Mesenchymal stem cell (in vitro differentiated cells and primary cell): ENCODE measurements at regions not wholly inside any gene's neighbourhood (a gene's known extent, or its start where the extent isn't known, plus 50 kb on each side); places are given as distances from the start of the nearest gene placed in this dataset.

ENCODE experiments used
- DNase-seq: peaks from one replicate; pipeline ENCODE4 v3.0.0-alpha.2; 2013
- H2AFZ ChIP-seq: one replicate; pipeline ENCODE4 v1.6.1; 2013; ENCODE audit warnings: low read depth, mild to moderate bottlenecking, control low read depth, inconsistent platforms, low read length, moderate library complexity
- H2AK5ac ChIP-seq: 2 replicates; pipeline ENCODE4 v1.6.1; 2013; ENCODE audit warnings: low read length, moderate library complexity, mild to moderate bottlenecking, inconsistent platforms; ENCODE audit not compliant: severe bottlenecking
- H2BK120ac ChIP-seq: one replicate; pipeline ENCODE4 v1.6.1; 2013; ENCODE audit warnings: low read depth, mild to moderate bottlenecking, inconsistent platforms, low read length, moderate library complexity
- H2BK12ac ChIP-seq, 2 experiments: one replicate each; pipeline ENCODE4 v1.6.1; 2013; ENCODE audit warnings: inconsistent platforms in 2 of 2, low read length in 2 of 2, mild to moderate bottlenecking in 2 of 2, moderate library complexity in 2 of 2, control low read depth in 1 of 2
- H2BK15ac ChIP-seq: one replicate; pipeline ENCODE4 v1.6.1; 2013; ENCODE audit warnings: mild to moderate bottlenecking, low read depth, inconsistent platforms; ENCODE audit not compliant: poor library complexity, severe bottlenecking
- H2BK5ac ChIP-seq: 2 replicates; pipeline ENCODE4 v1.6.1; 2013; ENCODE audit warnings: low read depth, mild to moderate bottlenecking, low read length, control low read depth, inconsistent platforms; ENCODE audit not compliant: poor library complexity, severe bottlenecking
- H3K14ac ChIP-seq, 2 experiments: one replicate each; pipeline ENCODE4 v1.6.1; 2013; ENCODE audit warnings: inconsistent platforms in 2 of 2, low read length in 2 of 2, control low read depth in 1 of 2, mild to moderate bottlenecking in 1 of 2, moderate library complexity in 1 of 2
- H3K18ac ChIP-seq, 2 experiments: one replicate each; pipeline ENCODE4 v1.6.1; 2013; ENCODE audit warnings: inconsistent platforms in 2 of 2, low read length in 2 of 2, control low read depth in 1 of 2, low read depth in 1 of 2, mild to moderate bottlenecking in 1 of 2
- H3K23ac ChIP-seq, 2 experiments: one replicate each; pipeline ENCODE4 v1.6.1; 2013; ENCODE audit warnings: inconsistent platforms in 2 of 2, low read length in 2 of 2, mild to moderate bottlenecking in 2 of 2, moderate library complexity in 2 of 2, control low read depth in 1 of 2
- H3K27ac ChIP-seq: 2 replicates; pipeline ENCODE4 v1.5.1; 2013; ENCODE audit warnings: mild to moderate bottlenecking, moderate library complexity, low read length, control low read depth, inconsistent platforms; ENCODE audit not compliant: poor library complexity, severe bottlenecking
- H3K27me3 ChIP-seq, 2 experiments: 2 replicates each; pipeline versions ENCODE4 v1.6.1 to v1.7.0; 2013; ENCODE audit warnings: low read length in 2 of 2, mild to moderate bottlenecking in 2 of 2, moderate library complexity in 2 of 2, control low read depth in 1 of 2, inconsistent platforms in 1 of 2; ENCODE audit not compliant: control insufficient read depth in 1 of 2, insufficient read depth in 1 of 2
- H3K36me3 ChIP-seq, 2 experiments: 2 replicates each; pipeline versions ENCODE4 v1.6.1 to v1.7.0; 2013; ENCODE audit warnings: low read length in 2 of 2, control low read depth in 1 of 2, inconsistent platforms in 1 of 2, low read depth in 1 of 2, mild to moderate bottlenecking in 1 of 2; ENCODE audit not compliant: insufficient read depth in 2 of 2, control insufficient read depth in 1 of 2
- H3K4ac ChIP-seq, 2 experiments: one replicate each; pipeline ENCODE4 v1.6.1; 2013; ENCODE audit warnings: inconsistent platforms in 2 of 2, low read length in 2 of 2, mild to moderate bottlenecking in 2 of 2, moderate library complexity in 2 of 2, control low read depth in 1 of 2, low read depth in 1 of 2
- H3K4me1 ChIP-seq: 2 replicates; pipeline ENCODE4 v1.6.1; 2013; ENCODE audit warnings: low read depth, low read length, control low read depth; ENCODE audit not compliant: control insufficient read depth, insufficient read depth
- H3K4me2 ChIP-seq: 2 replicates; pipeline ENCODE4 v1.6.1; 2013; ENCODE audit warnings: low read length, mild to moderate bottlenecking, inconsistent platforms; ENCODE audit not compliant: poor library complexity, severe bottlenecking
- H3K4me3 ChIP-seq, 2 experiments: 2 replicates each; pipeline versions ENCODE4 v1.5.1 to v1.7.0; 2013; ENCODE audit warnings: low read length in 2 of 2, mild to moderate bottlenecking in 2 of 2, control low read depth in 1 of 2, low read depth in 1 of 2; ENCODE audit not compliant: insufficient read depth in 1 of 2
- H3K79me1 ChIP-seq: replicated peaks from 2 replicates; pipeline ENCODE4 v1.6.1; 2013; ENCODE audit warnings: mild to moderate bottlenecking, control low read depth, low read length, inconsistent platforms; ENCODE audit not compliant: poor library complexity, severe bottlenecking
- H3K9ac ChIP-seq: 2 replicates; pipeline ENCODE4 v1.7.0; 2013; ENCODE audit warnings: mild to moderate bottlenecking, low read length, moderate library complexity
- H3K9me3 ChIP-seq: 2 replicates; pipeline ENCODE4 v1.7.0; 2013; ENCODE audit warnings: mild to moderate bottlenecking, low read length; ENCODE audit not compliant: control insufficient read depth
- H4K8ac ChIP-seq: one replicate; pipeline ENCODE4 v1.6.1; 2013; ENCODE audit warnings: inconsistent platforms, mild to moderate bottlenecking, low read length, moderate library complexity
- H4K91ac ChIP-seq: one replicate; pipeline ENCODE4 v1.6.1; 2013; ENCODE audit warnings: mild to moderate bottlenecking, low read length, inconsistent platforms
- WGBS: methylation state at CpG from one replicate; pipeline ENCODE4 v1.1.7; 2013; ENCODE audit warnings: mixed read lengths; 5-methylcytosine and 5-hydroxymethylcytosine counted together

- Histone ChIP-seq H4K91ac (no peak overlapping the region), H3K18ac (no peak overlapping the region), H2BK120ac (no peak overlapping the region), H2BK12ac (no peak overlapping the region), H3K4me1 (peaks cover 2% of the 10 kb centered on the region), H3K36me3 (no peaks in the 10 kb centered on the region), H3K27ac (no peak overlapping the region), H2AK5ac (no peak overlapping the region), H3K9ac (no peak overlapping the region), H3K23ac (no peak overlapping the region), H3K9me3 (peaks cover 27% of the 10 kb centered on the region), H3K14ac (no peak overlapping the region), H3K4me3 (no peak overlapping the region), H2BK15ac (no peak overlapping the region), H2AFZ (no peak overlapping the region), H3K4me2 (no peak overlapping the region), H3K79me1 (no peaks in the 10 kb centered on the region), H2BK5ac (no peak overlapping the region), H3K4ac (no peak overlapping the region), H3K27me3 (no peaks in the 10 kb centered on the region), H4K8ac (no peak overlapping the region)
- DNase-seq: no peak
- 78% methylated on average over 15 of the region's 15 CpGs for WGBS
Measured at GRCh38 chr6:2514965-2515543, 235.7 kb downstream of the MYLK4 start.

DNA sequence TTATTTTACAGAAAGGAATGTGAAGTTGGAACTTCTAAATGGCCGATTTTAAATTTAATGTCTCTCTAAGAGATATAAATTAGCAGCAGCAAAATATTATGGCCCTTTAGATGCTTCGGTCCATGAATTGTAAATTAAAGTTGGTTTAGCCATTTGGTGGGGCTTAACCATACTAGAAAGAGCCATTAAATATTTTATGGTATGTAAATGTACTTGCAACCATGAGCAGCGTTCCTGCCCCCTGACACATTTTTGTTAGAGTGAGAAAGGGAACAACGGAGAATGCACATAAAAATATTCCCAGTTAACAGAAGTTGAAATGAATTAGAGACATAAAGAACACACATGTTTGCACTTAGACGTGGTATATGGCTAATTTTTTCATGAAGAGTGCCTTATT lies 237.9 kb downstream of the MYLK4 start:
- no peak overlapping the region for H2BK12ac ChIP-seq
- no peaks in the 10 kb centered on the region for H3K36me3 ChIP-seq
- no peak overlapping the region for H3K14ac ChIP-seq
- no peak overlapping the region for H3K4me2 ChIP-seq
- no peak overlapping the region for H3K23ac ChIP-seq
- H4K8ac ChIP-seq: no peak overlapping the region
- no peak overlapping the region for H3K4me3 ChIP-seq
- H2AFZ ChIP-seq: no peak overlapping the region
- no peak overlapping the region for H2AK5ac ChIP-seq
- no peaks in the 10 kb centered on the region for H3K79me1 ChIP-seq
- no peak overlapping the region for H3K4ac ChIP-seq
- no peak overlapping the region for H2BK120ac ChIP-seq
- H3K9ac ChIP-seq: no peak overlapping the region
- H3K27me3 ChIP-seq: peaks cover 0 to 6% of the 10 kb centered on the region in 2 experiments
- H3K18ac ChIP-seq: no peak overlapping the region
- no peak overlapping the region for H2BK5ac ChIP-seq
- peaks cover 10% of the 10 kb centered on the region for H3K9me3 ChIP-seq
- H3K27ac ChIP-seq: no peak overlapping the region
- 82% methylated on average over 2 of the region's 5 CpGs for WGBS
- DNase-seq: no peak
- peaks cover 2% of the 10 kb centered on the region for H3K4me1 ChIP-seq
- no peak overlapping the region for H2BK15ac ChIP-seq
- no peak overlapping the region for H4K91ac ChIP-seq

GRCh38 chr6:2510316-2510715 lies 240.4 kb downstream of the MYLK4 start:
- Histone ChIP-seq H2AK5ac (no peak overlapping the region), H3K18ac (no peak overlapping the region)

DNA sequence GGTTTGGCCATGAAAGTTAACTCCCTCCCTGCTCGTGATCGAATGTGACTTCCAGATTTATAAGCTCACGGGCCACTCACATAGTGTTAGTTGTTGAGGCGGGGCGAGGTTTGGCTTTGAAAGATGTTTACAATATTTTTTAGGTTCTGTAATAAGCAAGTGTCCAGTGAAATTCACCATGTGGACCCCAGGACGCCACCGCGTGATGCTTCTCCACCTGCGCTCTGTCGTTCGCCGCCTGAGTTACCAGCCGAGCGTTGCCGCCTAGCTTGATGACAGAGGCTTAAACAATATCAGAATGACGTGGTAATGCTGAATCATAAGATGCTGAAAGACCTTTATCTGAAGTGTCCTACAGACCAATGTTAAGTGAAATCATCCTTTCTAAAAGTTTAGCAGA lies 241.0 kb downstream of the MYLK4 start:
- Histone ChIP-seq H3K4ac (no peak overlapping the region), H3K27me3 (peaks cover 0 to 26% of the 10 kb centered on the region in 2 experiments), H3K79me1 (no peaks in the 10 kb centered on the region), H3K27ac (no peak overlapping the region), H2AFZ (no peak overlapping the region), H4K91ac (no peak overlapping the region), H2BK120ac (no peak overlapping the region), H3K4me1 (no peaks in the 10 kb centered on the region), H2AK5ac (no peak overlapping the region), H2BK12ac (no peak overlapping the region), H3K23ac (no peak overlapping the region), H2BK15ac (no peak overlapping the region), H3K4me3 (peak overlapping the region in 1 of 2 experiments; percentile 25), H3K9ac (peak overlapping the region; percentile 63), H3K36me3 (no peaks in the 10 kb centered on the region), H2BK5ac (no peak overlapping the region), H3K14ac (no peak overlapping the region), H4K8ac (no peak overlapping the region), H3K9me3 (no peaks in the 10 kb centered on the region), H3K4me2 (no peak overlapping the region), H3K18ac (no peak overlapping the region)
- 95% methylated on average over 16 of the region's 16 CpGs for WGBS
- DNase-seq: no peak

More at GRCh38 chr6:2510316-2510715, 240.4 kb downstream of the MYLK4 start:
- H3K14ac ChIP-seq: no peak overlapping the region
- peaks cover under 1% of the 10 kb centered on the region for H3K4me1 ChIP-seq
- no peak overlapping the region for H3K4me3 ChIP-seq
- no peak overlapping the region for H2BK12ac ChIP-seq
- no peaks in the 10 kb centered on the region for H3K9me3 ChIP-seq
- H2AFZ ChIP-seq: no peak overlapping the region
- H4K91ac ChIP-seq: no peak overlapping the region
- H3K36me3 ChIP-seq: no peaks in the 10 kb centered on the region
- H3K23ac ChIP-seq: no peak overlapping the region
- peaks cover 0 to 25% of the 10 kb centered on the region in 2 experiments for H3K27me3 ChIP-seq
- H3K4me2 ChIP-seq: no peak overlapping the region
- no peak overlapping the region for H3K27ac ChIP-seq
- no peak overlapping the region for H3K4ac ChIP-seq
- DNase-seq: no peak
- 94% methylated on average over 13 of the region's 13 CpGs for WGBS
- no peak overlapping the region for H2BK5ac ChIP-seq
- H3K79me1 ChIP-seq: no peaks in the 10 kb centered on the region
- no peak overlapping the region for H2BK120ac ChIP-seq
- no peak overlapping the region for H4K8ac ChIP-seq
- no peak overlapping the region for H2BK15ac ChIP-seq
- no peak overlapping the region for H3K9ac ChIP-seq
